K562 (cell line): ENCODE measurements at regions not wholly inside any gene's neighbourhood (a gene's known extent, or its start where the extent isn't known, plus 50 kb on each side); places are given as distances from the start of the nearest gene placed in this dataset.
"Not testable (repeated sequence)": the region's sequence is repeated elsewhere in the genome, so short reads cannot be mapped to it uniquely, and the experiment has no call there.

Experiments
- ATAC-seq: fragments of 200-7000 bp; cut with Tn5 transposase; 3 replicates; pipeline ENCODE4 v1.9.1; 2020; ENCODE audit warnings: moderate library complexity
- BruUV-seq: library from RNA; stranded (reverse); fragments of 400-500 nt; replicated peaks from 2 replicates; lab custom pipeline; 2021; lab: Mats Ljungman, UMichigan
- CTCF ChIA-PET: fragments of 300-600 bp; formaldehyde crosslinking; extraction: SDS; loops from one replicate; lab custom pipeline; 2021; ENCODE audit warnings: low intra/inter-chr PET ratio; lab: Yijun Ruan, JAX
- POLR2A ChIA-PET: fragments of 300-600, 350-650 bp; sonication (Branson Sonifier 250); formaldehyde crosslinking; extraction: SDS; loops from one replicate; lab custom pipeline; 2021; ENCODE audit warnings: antibody characterized with exemption, inconsistent platforms; lab: Yijun Ruan, JAX
- DNase-seq, 4 experiments: peaks; one replicate each; pipeline versions ENCODE4 v3.0.0 to v3.0.0-alpha.2; 2011 to 2018; ENCODE audit warnings: low spot score in 3 of 4, mixed read lengths in 3 of 4; ENCODE audit errors: extremely low read depth in 1 of 4
- FAIRE-seq: peaks from 2 replicates; lab custom pipeline; 2011; peaks lifted over from hg19 to GRCh38; lab: Jason Lieb, UNC
- H2AFZ ChIP-seq: 2 replicates; pipeline ENCODE4 v1.6.0; 2011; ENCODE audit warnings: low read depth, low read length, control low read depth, inconsistent platforms
- H3K27ac ChIP-seq: fragments of 200-600 bp; 3 replicates; pipeline ENCODE4 v1.8.0; 2011; ENCODE audit warnings: low read depth, mild to moderate bottlenecking, control low read depth, inconsistent platforms, low read length, moderate library complexity, mixed read lengths; ENCODE audit errors: extremely low read depth
- H3K27me3 ChIP-seq, 2 experiments: fragments of 300-600 bp in 1 of 2; 2 replicates in 1 of 2; 3 replicates in 1 of 2; pipeline versions ENCODE4 v1.6.0 to v1.8.0; 2011; ENCODE audit warnings: inconsistent platforms in 2 of 2, low read length in 2 of 2, mild to moderate bottlenecking in 1 of 2, mixed read lengths in 1 of 2, moderate library complexity in 1 of 2; ENCODE audit not compliant: control insufficient read depth in 2 of 2, insufficient read depth in 2 of 2
- H3K36me3 ChIP-seq: fragments of 300-600 bp; 3 replicates; pipeline ENCODE4 v1.8.0; 2011; ENCODE audit warnings: mild to moderate bottlenecking, low read length, inconsistent platforms; ENCODE audit not compliant: control insufficient read depth, insufficient read depth
- H3K4me1 ChIP-seq, 2 experiments: fragments of 200-600 bp in 1 of 2; replicated peaks in 1 of 2; 2 replicates in 1 of 2; 3 replicates in 1 of 2; pipeline versions ENCODE4 v1.5.1 to v1.8.0; 2011; ENCODE audit warnings: inconsistent platforms in 2 of 2, low read length in 2 of 2, mild to moderate bottlenecking in 1 of 2, mixed read lengths in 1 of 2, moderate library complexity in 1 of 2; ENCODE audit not compliant: control insufficient read depth in 2 of 2, insufficient read depth in 2 of 2
- H3K4me2 ChIP-seq: 2 replicates; pipeline ENCODE4 v1.6.1; 2011; ENCODE audit warnings: low read length, control low read depth, inconsistent platforms, mixed read lengths; ENCODE audit not compliant: insufficient read depth
- H3K4me3 ChIP-seq: fragments of 200-600 bp; sonication (generic), shearing (Covaris generic); 2 replicates; pipeline ENCODE4 v1.5.1; 2016; ENCODE audit warnings: control low read depth, inconsistent platforms
- H3K79me2 ChIP-seq: fragments of 200-600 bp; 3 replicates; pipeline ENCODE4 v1.8.0; 2011; ENCODE audit warnings: low read length, inconsistent platforms; ENCODE audit not compliant: control insufficient read depth, insufficient read depth
- H3K9ac ChIP-seq, 2 experiments: 2 replicates each; pipeline versions ENCODE4 v1.6.0 to v1.6.1; 2011; ENCODE audit warnings: low read depth in 2 of 2, low read length in 2 of 2, control low read depth in 1 of 2, inconsistent platforms in 1 of 2, mild to moderate bottlenecking in 1 of 2, mixed read lengths in 1 of 2; ENCODE audit not compliant: insufficient read depth in 1 of 2
- H3K9me1 ChIP-seq: one replicate; pipeline ENCODE4 v1.6.0; 2011; ENCODE audit warnings: inconsistent platforms, mild to moderate bottlenecking, low read length, moderate library complexity; ENCODE audit not compliant: control insufficient read depth, insufficient read depth
- H3K9me3 ChIP-seq: replicated peaks from 2 replicates; pipeline ENCODE4 v1.5.1; 2011; ENCODE audit warnings: low read depth, low read length, inconsistent platforms; ENCODE audit not compliant: control insufficient read depth, insufficient read depth
- H4K20me1 ChIP-seq: replicated peaks from 2 replicates; pipeline ENCODE4 v1.6.1; 2011; ENCODE audit warnings: low read length, inconsistent platforms, mixed read lengths; ENCODE audit not compliant: control insufficient read depth, insufficient read depth
- ARID1B ChIP-seq: fragments of 450-650 bp; IDR thresholded peaks from 2 replicates; pipeline ENCODE4 v1.6.1; 2016; ENCODE audit warnings: antibody characterized with exemption, mild to moderate bottlenecking, inconsistent platforms
- CBFA2T2 ChIP-seq: fragments of 450-650 bp; conservative IDR thresholded peaks from 2 replicates; pipeline ENCODE4 v1.6.1; 2017; ENCODE audit warnings: mild to moderate bottlenecking
- HLTF ChIP-seq: fragments of 450-650 bp; IDR thresholded peaks from 2 replicates; pipeline ENCODE4 v1.6.1; 2016
- KDM4B ChIP-seq, 2 experiments: fragments of 450-650 bp in 1 of 2; sonication (generic) in 1 of 2; IDR thresholded peaks; 2 replicates each; pipeline ENCODE4 v1.6.1; 2016 to 2017; ENCODE audit warnings: borderline replicate concordance in 2 of 2, antibody characterized with exemption in 1 of 2, low read depth in 1 of 2, mild to moderate bottlenecking in 1 of 2
- STAT5A ChIP-seq: IDR thresholded peaks from 2 replicates; pipeline ENCODE4 v1.6.1; 2012; ENCODE audit warnings: low read length, inconsistent platforms, borderline replicate concordance
- TAL1 ChIP-seq: fragments of 450-650 bp; IDR thresholded peaks from 2 replicates; pipeline ENCODE4 v1.6.1; 2016; ENCODE audit warnings: mild to moderate bottlenecking
- TEAD2 ChIP-seq: fragments of 450-650 bp; IDR thresholded peaks from 2 replicates; pipeline ENCODE4 v1.6.1; 2016; ENCODE audit warnings: missing genetic modification characterization, control low read depth, missing compliant biosample characterization
- ZNF408 ChIP-seq: fragments of 250-450 bp; sonication (Bioruptor Pico); IDR thresholded peaks from 2 replicates; pipeline ENCODE4 v1.4.0; 2020; ENCODE audit warnings: low read depth, mild to moderate bottlenecking, moderate library complexity
- ZNF584 ChIP-seq: fragments of 200-800 bp; sonication (Bioruptor generic); IDR thresholded peaks from 2 replicates; pipeline ENCODE4 v1.6.1; 2016; ENCODE audit warnings: low read depth, mild to moderate bottlenecking, missing genetic modification characterization, missing compliant biosample characterization
- WGBS: fragments of 100-300 bp; shearing (Covaris generic); methylation state at CpG from one replicate; pipeline ENCODE4 v1.1.6; 2016; ENCODE audit warnings: low coverage, mixed read lengths; ENCODE audit not compliant: insufficient coverage; ENCODE audit errors: missing lambda C conversion rate; 5-methylcytosine and 5-hydroxymethylcytosine counted together
- in situ Hi-C: fragments of 300-500 bp; cut with MboI; formaldehyde crosslinking; loops from 4 replicates; pipeline ENCODE4 v1.15.0; 2018; ENCODE audit warnings: inconsistent platforms, mixed read lengths
- intact Hi-C: fragments of 100-400 bp; cut with micrococcal nuclease; formaldehyde crosslinking; loops from 2 replicates; pipeline ENCODE4 v1.14.2; 2022
- TF ChIP-seq, protein P1 (sequence below): fragments of 200-800 bp; sonication (Bioruptor generic); IDR thresholded peaks from 2 replicates; pipeline ENCODE4 v1.6.1; 2017; ENCODE audit warnings: missing genetic modification characterization, missing compliant biosample characterization

DNA sequence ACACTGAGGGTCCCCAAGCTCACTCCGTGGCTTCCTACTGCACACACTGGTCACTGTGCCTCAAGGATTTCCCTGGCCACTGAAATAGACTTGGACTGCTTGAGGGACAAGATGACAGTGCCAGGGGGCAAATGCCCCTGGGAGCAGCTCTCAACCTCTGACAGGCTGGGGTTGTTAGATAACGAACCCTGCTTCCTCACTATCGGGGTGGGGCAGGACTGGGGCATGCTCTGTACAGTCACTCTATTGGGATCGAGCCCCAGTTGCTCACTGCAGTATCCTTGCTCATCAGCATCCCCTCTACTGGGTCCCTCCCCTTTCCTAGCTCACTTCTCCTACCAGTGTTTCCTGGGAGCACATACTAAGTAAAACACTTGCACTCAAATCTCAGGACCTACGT, 610.8 kb downstream of the NTRK3 start (continued):
- TF ChIP-seq KDM4B (IDR thresholded peaks at IDR 0.05; ENCODE audit: borderline replicate concordance in 2 of 2, low read depth in 1 of 2) (no peak), TAL1 (0 out of 2 replicates have a peak, but pooled peaks have one; percentile 15), ZNF584 (CRISPR knock-in tag) (no peak), ARID1B (peak; percentile 48; the same call in 1 of the 2 replicates), ZNF408 (CRISPR knock-in tag) (no peak), CBFA2T2 (peak; percentile 32; the same call in 1 of the 2 replicates), STAT5A (no peak), TEAD2 (tag) (no peak), HLTF (no peak)
- TF ChIP-seq, protein P1, sequence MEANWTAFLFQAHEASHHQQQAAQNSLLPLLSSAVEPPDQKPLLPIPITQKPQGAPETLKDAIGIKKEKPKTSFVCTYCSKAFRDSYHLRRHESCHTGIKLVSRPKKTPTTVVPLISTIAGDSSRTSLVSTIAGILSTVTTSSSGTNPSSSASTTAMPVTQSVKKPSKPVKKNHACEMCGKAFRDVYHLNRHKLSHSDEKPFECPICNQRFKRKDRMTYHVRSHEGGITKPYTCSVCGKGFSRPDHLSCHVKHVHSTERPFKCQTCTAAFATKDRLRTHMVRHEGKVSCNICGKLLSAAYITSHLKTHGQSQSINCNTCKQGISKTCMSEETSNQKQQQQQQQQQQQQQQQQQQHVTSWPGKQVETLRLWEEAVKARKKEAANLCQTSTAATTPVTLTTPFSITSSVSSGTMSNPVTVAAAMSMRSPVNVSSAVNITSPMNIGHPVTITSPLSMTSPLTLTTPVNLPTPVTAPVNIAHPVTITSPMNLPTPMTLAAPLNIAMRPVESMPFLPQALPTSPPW (CRISPR knock-in tag): peak; percentile 32; the same call in 1 of the 2 replicates

DNA sequence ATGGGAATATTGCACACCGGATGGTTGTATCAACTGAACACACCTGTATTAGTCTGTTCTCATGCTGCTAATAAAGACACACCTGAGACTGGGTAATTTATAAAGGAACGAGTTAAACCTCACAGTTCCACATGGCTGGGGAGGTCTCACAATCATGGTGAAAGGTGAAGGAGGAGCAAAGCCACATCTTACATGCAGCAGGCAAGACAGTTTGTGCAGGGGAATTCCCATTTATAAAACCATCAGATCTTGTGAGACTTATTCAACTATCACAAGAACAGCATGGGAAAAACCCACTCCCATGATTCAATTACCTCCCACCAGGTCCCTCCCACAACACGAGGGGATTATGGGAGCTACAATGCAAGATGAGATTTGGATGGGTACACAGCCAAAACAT, 613.5 kb downstream of the NTRK3 start:
- H3K4me2 ChIP-seq, H3K9me3 ChIP-seq, H3K4me3 ChIP-seq, H3K4me1 ChIP-seq, FAIRE-seq, BruUV-seq, DNase-seq, H3K27me3 ChIP-seq, H3K9me1 ChIP-seq, CTCF ChIA-PET, intact Hi-C loops, H4K20me1 ChIP-seq, ATAC-seq, H3K9ac ChIP-seq, in situ Hi-C loops, H2AFZ ChIP-seq, H3K27ac ChIP-seq: not testable (repeated sequence)
- POLR2A ChIA-PET: interaction anchor here (0.8 kb wide), 1 partner anchor 11 kb away, joined by 3 read pairs; no protein-coding TSS in a partner anchor
- Histone ChIP-seq H3K36me3 (peaks cover 10% of the 10 kb centered on the region; the same call in 2 of the 3 replicates), H3K79me2 (peaks cover 23% of the 10 kb centered on the region; the same call in 1 of the 3 replicates)
- WGBS: 30% methylated on average over 3 of the region's 3 CpGs
